ENCODE measurements at regions not wholly inside any gene's neighbourhood (a gene's known extent, or its start where the extent isn't known, plus 50 kb on each side); places are given as distances from the start of the nearest gene placed in this dataset.

DNA sequence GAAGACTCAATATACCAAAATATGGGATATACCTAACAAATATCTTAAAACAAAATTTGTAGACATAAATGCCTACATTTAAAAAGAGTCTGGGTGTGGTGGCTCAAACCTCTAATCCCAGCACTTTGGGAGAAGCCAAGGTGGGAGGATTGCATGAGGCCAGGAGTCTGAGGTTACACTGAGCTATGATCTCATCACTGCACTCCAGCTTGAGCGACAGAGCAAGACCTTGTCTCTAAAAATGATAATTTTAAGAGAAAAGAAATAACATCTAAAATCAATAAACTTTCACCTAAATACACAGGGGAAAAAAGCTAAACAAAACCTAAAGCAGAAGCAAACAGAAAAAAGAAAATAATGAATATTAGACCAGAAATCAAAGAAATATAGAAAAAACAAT lies 102.7 kb upstream of the PBX1 start:
- TF ChIP-seq CTCF (IDR thresholded peaks at IDR 0.05), result no peak
- TF ChIP-seq POLR2A (IDR thresholded peaks at IDR 0.05), result no peak

Data from testis (tissue), 2 donors.